Brain microvascular endothelial cell (primary cell): ENCODE measurements at regions not wholly inside any gene's neighbourhood (a gene's known extent, or its start where the extent isn't known, plus 50 kb on each side); places are given as distances from the start of the nearest gene placed in this dataset.

Source experiments
- DNase-seq: peaks from one replicate; pipeline ENCODE4 v3.0.0-alpha.2; 2020
- H3K27ac ChIP-seq: fragments of 250-450 bp; sonication (Bioruptor Pico); 2 replicates; pipeline ENCODE4 v1.5.1; 2020; ENCODE audit warnings: mild to moderate bottlenecking, moderate library complexity
- H3K27me3 ChIP-seq: fragments of 250-450 bp; sonication (Bioruptor Pico); replicated peaks from 2 replicates; pipeline ENCODE4 v1.5.1; 2020; ENCODE audit warnings: mild to moderate bottlenecking
- H3K36me3 ChIP-seq: fragments of 250-450 bp; sonication (Bioruptor Pico); replicated peaks from 2 replicates; pipeline ENCODE4 v1.5.1; 2020; ENCODE audit warnings: mild to moderate bottlenecking
- H3K4me3 ChIP-seq: 2 replicates; pipeline ENCODE4 v1.5.1; 2011; ENCODE audit warnings: low read depth, mild to moderate bottlenecking, control low read depth, low read length, moderate library complexity
- CTCF ChIP-seq: IDR thresholded peaks from 2 replicates; pipeline ENCODE4 v1.5.1; 2011; ENCODE audit warnings: low read depth, mild to moderate bottlenecking, moderate library complexity, low read length, control low read depth, inconsistent platforms; ENCODE audit errors: missing control alignments
- in situ Hi-C: cut with HindIII; loops from 2 replicates; pipeline ENCODE4 v1.10.0; 2017; ENCODE audit warnings: low sequenced_read_pairs, low pct_ligation_motif_present

GRCh38 chr1:207966521-207966920 lies 55.6 kb upstream of the CD34 start:
- Histone ChIP-seq H3K36me3 (no peaks in the 10 kb centered on the region), H3K27ac (no peak overlapping the region), H3K27me3 (no peaks in the 10 kb centered on the region), H3K4me3 (no peak overlapping the region)
- in situ Hi-C loops: no loop called here
- no peak for TF ChIP-seq CTCF
- no peak for DNase-seq

GRCh38 chr1:207965392-207966387 lies 54.8 kb upstream of the CD34 start:
- Histone ChIP-seq H3K27me3 (no peaks in the 10 kb centered on the region), H3K27ac (no peak overlapping the region), H3K4me3 (no peak overlapping the region), H3K36me3 (no peaks in the 10 kb centered on the region)
- in situ Hi-C loops: no loop called here
- no peak for TF ChIP-seq CTCF
- DNase-seq: no peak

- no peak for TF ChIP-seq CTCF
- no peaks in the 10 kb centered on the region for H3K27me3 ChIP-seq
- DNase-seq: peak; percentile 56
- H3K27ac ChIP-seq: peak overlapping the region; percentile 64
- no peak overlapping the region for H3K4me3 ChIP-seq
- no peaks in the 10 kb centered on the region for H3K36me3 ChIP-seq
- in situ Hi-C loops: no loop called here
Observed at GRCh38 chr1:207964195-207964966, 53.5 kb upstream of the CD34 start.

GRCh38 chr1:207963427-207964194 lies 52.7 kb upstream of the CD34 start:
- DNase-seq: peak; percentile 71
- no peaks in the 10 kb centered on the region for H3K27me3 ChIP-seq

More at GRCh38 chr1:207963427-207964194, 52.7 kb upstream of the CD34 start:
- peak overlapping the region; percentile 60 for H3K4me3 ChIP-seq
- peak overlapping the region; percentile 64 for H3K27ac ChIP-seq
- H3K36me3 ChIP-seq: no peaks in the 10 kb centered on the region
- in situ Hi-C loops: no loop called here
- TF ChIP-seq CTCF: peak; percentile 68
